Erythroblast (primary cell): ENCODE measurements at regions not wholly inside any gene's neighbourhood (a gene's known extent, or its start where the extent isn't known, plus 50 kb on each side); places are given as distances from the start of the nearest gene placed in this dataset.

ENCODE experiments used
- GATA1 ChIP-seq: IDR thresholded peaks from 2 replicates; pipeline ENCODE4 v1.6.1; 2011; ENCODE audit warnings: low read depth, mild to moderate bottlenecking, control low read depth, low read length, moderate library complexity
- POLR2A ChIP-seq: IDR thresholded peaks from 2 replicates; pipeline ENCODE4 v1.6.1; 2011; ENCODE audit warnings: mild to moderate bottlenecking, low read length

DNA sequence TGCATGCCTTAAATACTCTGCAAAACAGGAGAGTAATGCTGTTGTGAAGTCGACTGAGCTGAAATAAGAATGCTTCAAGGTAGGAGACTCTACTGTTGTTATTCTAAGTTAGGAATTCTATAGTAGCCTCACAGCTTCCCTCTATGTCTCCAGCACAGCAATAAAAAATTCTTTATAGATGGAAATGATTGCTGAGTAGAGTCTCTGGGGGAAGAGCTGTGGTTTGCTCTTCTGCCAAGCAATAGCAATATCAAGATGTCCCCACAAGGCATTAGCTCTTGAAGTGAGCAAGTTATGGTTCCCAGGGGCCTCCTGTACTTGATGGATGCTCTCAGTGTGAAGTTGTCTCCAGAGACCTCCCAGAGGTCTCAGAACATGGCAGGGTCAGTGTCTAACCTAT is 880.6 kb upstream of the FRG1 start:
- TF ChIP-seq POLR2A (no peak), GATA1 (no peak)
